Activated T-cell treated with anti-CD3 and anti-CD28 coated beads, Interleukin-2, amount 50 U/mL, for 4 hours (primary cell): ENCODE measurements at regions not wholly inside any gene's neighbourhood (a gene's known extent, or its start where the extent isn't known, plus 50 kb on each side); places are given as distances from the start of the nearest gene placed in this dataset.

Experiments used
- ATAC-seq, 2 donors: fragments of 200-7000 bp; cut with Tn5 transposase; one replicate each; pipeline ENCODE4 v1.10.0; 2021
- DNase-seq: peaks from one replicate; pipeline ENCODE4 v3.0.0-alpha.2; 2020
- H3K27me3 Mint-ChIP-seq: one replicate; pipeline ENCODE4 v1.8.0; 2021; ENCODE audit warnings: low read depth, mixed read lengths
- H3K36me3 Mint-ChIP-seq: one replicate; pipeline ENCODE4 v1.8.0; 2022; ENCODE audit warnings: mixed read lengths; ENCODE audit not compliant: insufficient read depth
- H3K4me1 Mint-ChIP-seq: one replicate; pipeline ENCODE4 v1.8.0; 2021; ENCODE audit warnings: low read depth, mixed read lengths
- H3K4me3 Mint-ChIP-seq: one replicate; pipeline ENCODE4 v1.8.0; 2021; ENCODE audit warnings: mild to moderate bottlenecking, moderate library complexity, mixed read lengths
- H3K9me3 Mint-ChIP-seq: one replicate; pipeline ENCODE4 v1.8.0; 2021; ENCODE audit warnings: mixed read lengths

- no peak for ATAC-seq
- Mint-ChIP-seq H3K36me3 (no peaks in the 10 kb centered on the region), H3K4me3 (no peak overlapping the region), H3K9me3 (no peaks in the 10 kb centered on the region), H3K4me1 (no peaks in the 10 kb centered on the region), H3K27me3 (no peaks in the 10 kb centered on the region)
- DNase-seq: no peak
Observed at GRCh38 chr6:21504790-21505189, 88.8 kb upstream of the SOX4 start.

DNA sequence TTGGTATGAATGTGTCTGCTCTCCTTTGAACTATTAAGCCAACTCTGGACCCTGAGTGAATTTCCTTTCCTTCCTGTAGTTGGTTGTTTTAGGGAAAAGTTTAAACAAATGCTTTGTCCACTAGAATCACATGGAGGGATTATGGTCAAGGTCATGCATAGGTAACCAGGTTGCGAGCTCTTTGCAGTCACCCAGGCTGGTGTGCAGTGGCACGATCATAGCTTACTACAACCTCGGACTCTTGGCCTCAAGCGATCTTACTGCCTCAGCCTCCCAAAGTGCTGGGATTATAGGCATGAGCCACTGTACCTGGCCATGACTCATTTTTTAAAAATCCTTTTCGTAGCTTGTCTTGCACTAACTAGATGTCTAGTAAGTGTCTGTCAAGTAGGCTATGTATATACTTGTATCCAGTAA is 88.0 kb upstream of the SOX4 start:
- DNase-seq: no peak
- H3K4me1 Mint-ChIP-seq: no peaks in the 10 kb centered on the region
- no peak for ATAC-seq
- H3K9me3 Mint-ChIP-seq: no peaks in the 10 kb centered on the region
- H3K4me3 Mint-ChIP-seq: no peak overlapping the region
- H3K36me3 Mint-ChIP-seq: no peaks in the 10 kb centered on the region
- H3K27me3 Mint-ChIP-seq: peaks cover 3% of the 10 kb centered on the region

GRCh38 chr6:21506126-21506525 is 87.4 kb upstream of the SOX4 start:
- Mint-ChIP-seq H3K4me1 (no peaks in the 10 kb centered on the region), H3K27me3 (peaks cover 3% of the 10 kb centered on the region)

DNA sequence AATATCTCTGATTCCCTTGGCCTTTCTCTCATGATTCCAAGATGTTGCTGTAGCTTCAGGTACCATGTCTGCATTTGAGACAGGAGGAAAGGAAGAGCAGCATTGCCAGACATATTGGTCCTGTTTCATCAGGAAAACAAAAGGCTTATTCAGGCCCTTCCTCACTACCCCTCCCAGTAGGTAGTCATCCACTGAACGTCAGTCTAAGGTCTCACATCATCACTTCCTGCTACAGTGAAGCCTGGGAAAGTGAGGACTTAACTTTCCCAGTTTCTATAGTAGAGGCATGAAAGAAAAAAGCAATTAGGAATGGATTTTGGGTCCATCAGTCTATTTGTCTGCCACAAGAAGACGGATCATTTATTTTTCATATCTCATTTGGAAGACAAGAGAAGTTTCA is 85.7 kb upstream of the SOX4 start:
- Mint-ChIP-seq H3K27me3 (peaks cover 5% of the 10 kb centered on the region), H3K36me3 (no peaks in the 10 kb centered on the region), H3K9me3 (no peaks in the 10 kb centered on the region), H3K4me3 (no peak overlapping the region), H3K4me1 (no peaks in the 10 kb centered on the region)
- DNase-seq: no peak
- ATAC-seq: no peak

More at GRCh38 chr6:21506126-21506525, 87.4 kb upstream of the SOX4 start:
- H3K4me3 Mint-ChIP-seq: no peak overlapping the region
- DNase-seq: no peak
- H3K9me3 Mint-ChIP-seq: no peaks in the 10 kb centered on the region
- no peaks in the 10 kb centered on the region for H3K36me3 Mint-ChIP-seq
- no peak for ATAC-seq

GRCh38 chr6:21508753-21509152 is 84.8 kb upstream of the SOX4 start:
- no peak for ATAC-seq
- DNase-seq: no peak
- H3K4me1 Mint-ChIP-seq: no peaks in the 10 kb centered on the region
- H3K27me3 Mint-ChIP-seq: peaks cover 5% of the 10 kb centered on the region
- no peaks in the 10 kb centered on the region for H3K36me3 Mint-ChIP-seq
- no peaks in the 10 kb centered on the region for H3K9me3 Mint-ChIP-seq
- no peak overlapping the region for H3K4me3 Mint-ChIP-seq

GRCh38 chr6:21511891-21512550 is 81.5 kb upstream of the SOX4 start:
- Mint-ChIP-seq H3K36me3 (no peaks in the 10 kb centered on the region), H3K4me3 (no peak overlapping the region), H3K9me3 (no peaks in the 10 kb centered on the region), H3K4me1 (no peaks in the 10 kb centered on the region), H3K27me3 (peaks cover 7% of the 10 kb centered on the region)
- no peak for ATAC-seq
- no peak for DNase-seq

- H3K4me1 Mint-ChIP-seq: no peaks in the 10 kb centered on the region
- no peak for DNase-seq
- no peaks in the 10 kb centered on the region for H3K9me3 Mint-ChIP-seq
- H3K4me3 Mint-ChIP-seq: no peak overlapping the region
- H3K27me3 Mint-ChIP-seq: peaks cover 11% of the 10 kb centered on the region
- no peaks in the 10 kb centered on the region for H3K36me3 Mint-ChIP-seq
- ATAC-seq: no peak
Observed at GRCh38 chr6:21514288-21514687, 79.3 kb upstream of the SOX4 start.

DNA sequence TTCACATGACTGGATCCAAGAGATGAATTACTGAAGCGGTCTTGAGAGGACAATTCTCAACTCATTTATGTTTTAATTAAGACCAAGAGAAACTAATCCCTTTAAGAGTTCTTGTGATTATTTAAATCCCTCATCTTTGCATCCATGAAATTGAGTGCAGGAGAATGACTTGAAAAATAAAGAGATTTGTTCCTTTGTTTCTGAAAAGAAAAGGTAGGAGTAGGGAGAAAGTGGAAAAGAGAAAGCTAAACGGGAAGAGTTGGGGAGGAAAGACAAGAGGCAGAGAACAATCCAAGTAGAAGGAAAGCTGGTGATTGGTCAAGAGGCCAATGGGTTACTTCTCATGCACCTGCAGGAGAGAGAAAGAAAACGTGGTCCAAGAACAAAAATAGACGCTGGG is 75.2 kb upstream of the SOX4 start:
- ATAC-seq (no peak), DNase-seq (no peak)
- H3K4me1 Mint-ChIP-seq: no peaks in the 10 kb centered on the region
- H3K9me3 Mint-ChIP-seq: no peaks in the 10 kb centered on the region
- H3K36me3 Mint-ChIP-seq: no peaks in the 10 kb centered on the region
- no peak overlapping the region for H3K4me3 Mint-ChIP-seq
- H3K27me3 Mint-ChIP-seq: peaks cover 5% of the 10 kb centered on the region

- ATAC-seq: no peak
- no peaks in the 10 kb centered on the region for H3K9me3 Mint-ChIP-seq
- no peaks in the 10 kb centered on the region for H3K4me1 Mint-ChIP-seq
- no peaks in the 10 kb centered on the region for H3K36me3 Mint-ChIP-seq
- no peak overlapping the region for H3K4me3 Mint-ChIP-seq
- H3K27me3 Mint-ChIP-seq: peaks cover 5% of the 10 kb centered on the region
- no peak for DNase-seq
Observed at GRCh38 chr6:21519642-21520041, 73.9 kb upstream of the SOX4 start.

- Mint-ChIP-seq H3K4me3 (no peak overlapping the region), H3K9me3 (no peaks in the 10 kb centered on the region), H3K36me3 (no peaks in the 10 kb centered on the region), H3K4me1 (no peaks in the 10 kb centered on the region), H3K27me3 (peaks cover 5% of the 10 kb centered on the region)
- DNase-seq (no peak), ATAC-seq (no peak)
Observed at GRCh38 chr6:21521276-21521675, 72.3 kb upstream of the SOX4 start.

DNA sequence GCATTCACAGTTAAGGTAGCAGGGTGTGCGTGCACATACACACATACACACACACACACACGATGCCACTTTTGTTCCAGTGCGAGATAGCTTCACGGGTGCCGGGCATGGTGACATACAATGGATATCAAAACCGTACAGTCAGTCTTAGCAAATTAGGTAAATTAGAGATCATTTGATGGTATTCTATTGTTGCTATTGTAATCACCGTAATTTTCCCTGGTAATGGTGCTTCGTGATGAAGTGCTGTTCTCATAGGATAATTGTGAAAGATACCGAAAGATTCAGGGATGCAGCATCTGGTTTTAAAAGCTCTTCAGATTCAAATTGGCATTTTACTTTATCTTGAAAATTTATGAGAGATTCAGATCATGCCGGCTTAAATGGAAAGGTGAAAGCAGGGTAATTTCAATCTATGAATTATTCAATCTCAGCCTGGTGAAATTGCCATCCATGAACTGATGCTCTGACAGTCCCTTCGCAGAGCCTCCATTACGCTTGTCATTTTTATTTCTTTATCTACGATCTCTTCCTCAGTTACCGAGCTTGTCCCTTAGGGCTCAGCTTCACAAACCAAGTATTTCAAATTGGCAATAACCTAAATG is 71.3 kb upstream of the SOX4 start:
- no peak for ATAC-seq
- H3K9me3 Mint-ChIP-seq: no peaks in the 10 kb centered on the region
- H3K27me3 Mint-ChIP-seq: peaks cover 4% of the 10 kb centered on the region
- no peaks in the 10 kb centered on the region for H3K4me1 Mint-ChIP-seq
- no peaks in the 10 kb centered on the region for H3K36me3 Mint-ChIP-seq
- no peak overlapping the region for H3K4me3 Mint-ChIP-seq
- no peak for DNase-seq

DNA sequence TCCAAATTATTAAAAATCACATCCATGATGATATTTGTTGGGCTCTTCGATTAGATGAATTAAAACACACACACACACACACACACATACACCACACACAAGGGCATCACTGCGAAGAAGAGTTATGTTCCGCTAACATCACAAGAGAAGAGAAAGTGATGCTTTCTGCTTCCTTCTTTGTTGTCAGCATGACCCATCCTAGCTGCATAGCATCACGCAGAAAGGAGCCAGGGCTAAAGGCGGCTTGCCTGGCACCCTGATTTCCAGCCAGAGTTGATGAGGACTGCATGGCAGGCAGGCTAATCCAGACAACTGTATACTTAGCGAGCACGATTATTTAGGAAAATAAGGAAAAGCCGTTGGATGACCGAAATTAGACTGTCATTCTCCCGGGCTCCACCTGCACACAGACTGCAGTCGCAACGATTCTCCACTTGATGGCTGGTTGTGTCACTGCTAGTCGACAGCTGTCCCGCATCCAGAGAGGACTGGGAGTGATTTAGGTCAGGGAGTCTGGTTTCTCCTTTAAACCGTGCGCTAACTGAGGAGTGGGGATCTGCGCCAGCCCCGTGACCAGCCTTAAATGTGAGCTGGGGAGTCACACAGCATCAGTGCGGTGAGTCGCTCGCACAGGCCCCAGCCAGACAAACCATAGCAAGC is 70.6 kb upstream of the SOX4 start:
- no peaks in the 10 kb centered on the region for H3K4me1 Mint-ChIP-seq
- ATAC-seq (no peak), DNase-seq (no peak)
- H3K9me3 Mint-ChIP-seq: no peaks in the 10 kb centered on the region
- H3K36me3 Mint-ChIP-seq: no peaks in the 10 kb centered on the region
- H3K4me3 Mint-ChIP-seq: no peak overlapping the region
- peaks cover 4% of the 10 kb centered on the region for H3K27me3 Mint-ChIP-seq

GRCh38 chr6:21523652-21524051 is 69.9 kb upstream of the SOX4 start:
- H3K9me3 Mint-ChIP-seq: no peaks in the 10 kb centered on the region
- no peaks in the 10 kb centered on the region for H3K4me1 Mint-ChIP-seq
- H3K4me3 Mint-ChIP-seq: no peak overlapping the region
- ATAC-seq (no peak), DNase-seq (no peak)
- no peaks in the 10 kb centered on the region for H3K36me3 Mint-ChIP-seq
- H3K27me3 Mint-ChIP-seq: no peaks in the 10 kb centered on the region

DNA sequence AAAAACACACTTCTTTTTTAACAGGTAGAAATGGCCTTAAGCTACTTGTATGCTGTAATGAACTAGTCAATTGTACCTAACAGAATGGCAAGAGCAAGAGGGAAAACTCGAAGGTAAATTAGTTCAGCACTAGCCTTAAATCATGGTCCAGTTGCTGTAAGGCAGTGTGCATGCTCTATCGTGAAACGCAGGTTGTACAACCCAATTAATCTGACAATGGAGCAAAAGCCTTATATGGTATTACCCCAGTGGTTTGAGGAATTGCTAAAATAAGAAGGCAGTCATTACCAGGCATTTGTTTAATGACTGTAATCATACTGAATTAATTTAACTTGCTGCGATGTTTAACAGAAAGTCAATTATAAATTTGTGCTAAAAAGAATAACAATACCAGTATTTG is 69.3 kb upstream of the SOX4 start:
- H3K27me3 Mint-ChIP-seq: no peaks in the 10 kb centered on the region
- H3K4me3 Mint-ChIP-seq: no peak overlapping the region
- no peaks in the 10 kb centered on the region for H3K4me1 Mint-ChIP-seq
- no peaks in the 10 kb centered on the region for H3K36me3 Mint-ChIP-seq
- no peak for DNase-seq
- ATAC-seq: no peak
- no peaks in the 10 kb centered on the region for H3K9me3 Mint-ChIP-seq

GRCh38 chr6:21526974-21527373 is 66.6 kb upstream of the SOX4 start:
- Mint-ChIP-seq H3K4me1 (no peaks in the 10 kb centered on the region), H3K36me3 (no peaks in the 10 kb centered on the region), H3K27me3 (no peaks in the 10 kb centered on the region), H3K4me3 (no peak overlapping the region), H3K9me3 (no peaks in the 10 kb centered on the region)
- ATAC-seq: no peak
- DNase-seq: no peak
